BE2C (cell line): ENCODE measurements at regions not wholly inside any gene's neighbourhood (a gene's known extent, or its start where the extent isn't known, plus 50 kb on each side); places are given as distances from the start of the nearest gene placed in this dataset.

Experiments used
- DNase-seq: peaks from one replicate; pipeline ENCODE4 v3.0.0-alpha.2; 2020
- H3K27me3 ChIP-seq: fragments of 250-450 bp; sonication (Bioruptor Pico); 2 replicates; pipeline ENCODE4 v1.5.1; 2020; ENCODE audit warnings: mild to moderate bottlenecking
- H3K36me3 ChIP-seq: fragments of 250-450 bp; sonication (Bioruptor Pico); 2 replicates; pipeline ENCODE4 v1.5.1; 2020; ENCODE audit warnings: mild to moderate bottlenecking
- H3K4me1 ChIP-seq: fragments of 250-450 bp; sonication (Bioruptor Pico); 2 replicates; pipeline ENCODE4 v1.5.1; 2020
- H3K4me3 ChIP-seq: 2 replicates; pipeline ENCODE4 v1.5.1; 2011; ENCODE audit warnings: low read depth, low read length
- H3K9me3 ChIP-seq: fragments of 250-450 bp; sonication (Bioruptor Pico); 2 replicates; pipeline ENCODE4 v1.5.1; 2020
- CTCF ChIP-seq: IDR thresholded peaks from 2 replicates; pipeline ENCODE4 v1.5.1; 2012; ENCODE audit warnings: mild to moderate bottlenecking, low read depth, low read length

- Histone ChIP-seq H3K4me1 (0 out of 2 replicates have a peak, but pooled peaks cover 6% of the 10 kb centered on the region), H3K36me3 (no peaks in the 10 kb centered on the region), H3K4me3 (peak overlapping the region; percentile 16; the same call in 1 of the 2 replicates), H3K9me3 (no peaks in the 10 kb centered on the region), H3K27me3 (no peaks in the 10 kb centered on the region)
- DNase-seq = peak; percentile 63
- TF ChIP-seq CTCF = no peak
These were observed 678.5 kb upstream of the ANKRD30A start for GRCh38 chr10:36446881-36447280.

DNA sequence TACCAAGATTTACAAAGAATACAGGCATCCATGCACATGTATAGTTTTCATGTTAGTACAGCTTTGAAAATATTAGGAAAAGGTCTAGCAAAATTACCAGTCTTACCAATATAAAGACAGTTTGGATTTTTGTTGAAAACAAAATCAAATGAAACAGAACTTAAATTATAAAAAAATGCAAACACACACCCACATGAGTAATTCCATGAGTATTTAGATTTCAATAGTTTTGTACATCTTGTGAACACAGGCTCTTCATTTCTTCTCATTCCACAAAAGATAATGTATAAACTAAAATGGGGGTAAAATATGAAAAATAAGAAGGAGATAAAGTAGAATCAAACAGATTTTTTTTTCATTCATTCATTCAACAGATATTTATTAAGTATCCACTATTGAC is 682.2 kb upstream of the ANKRD30A start:
- Histone ChIP-seq H3K36me3 (no peaks in the 10 kb centered on the region), H3K4me3 (no peak overlapping the region), H3K27me3 (no peaks in the 10 kb centered on the region), H3K4me1 (no peaks in the 10 kb centered on the region), H3K9me3 (no peaks in the 10 kb centered on the region)
- DNase-seq = no peak
- TF ChIP-seq CTCF = no peak

GRCh38 chr10:36441557-36441956 is 683.8 kb upstream of the ANKRD30A start:
- peak; percentile 8 for DNase-seq
- H3K27me3 ChIP-seq = no peaks in the 10 kb centered on the region
- H3K4me3 ChIP-seq = no peak overlapping the region
- no peaks in the 10 kb centered on the region for H3K9me3 ChIP-seq
- H3K36me3 ChIP-seq = no peaks in the 10 kb centered on the region
- no peak for TF ChIP-seq CTCF
- H3K4me1 ChIP-seq = no peaks in the 10 kb centered on the region

- no peak for TF ChIP-seq CTCF
- H3K36me3 ChIP-seq = no peaks in the 10 kb centered on the region
These were observed 684.9 kb upstream of the ANKRD30A start for GRCh38 chr10:36440539-36440938.

GRCh38 chr10:36437367-36437766 is 688.0 kb upstream of the ANKRD30A start:
- H3K4me1 ChIP-seq = no peaks in the 10 kb centered on the region
- H3K36me3 ChIP-seq = no peaks in the 10 kb centered on the region
- H3K4me3 ChIP-seq = no peak overlapping the region
- no peak for DNase-seq
- H3K9me3 ChIP-seq = no peaks in the 10 kb centered on the region
- no peak for TF ChIP-seq CTCF
- H3K27me3 ChIP-seq = no peaks in the 10 kb centered on the region

More at GRCh38 chr10:36440539-36440938, 684.9 kb upstream of the ANKRD30A start:
- no peaks in the 10 kb centered on the region for H3K4me1 ChIP-seq
- H3K4me3 ChIP-seq = no peak overlapping the region
- no peaks in the 10 kb centered on the region for H3K27me3 ChIP-seq
- no peak for DNase-seq
- H3K9me3 ChIP-seq = no peaks in the 10 kb centered on the region

GRCh38 chr10:36428507-36428906 is 696.9 kb upstream of the ANKRD30A start:
- DNase-seq = no peak
- H3K4me1 ChIP-seq = no peaks in the 10 kb centered on the region
- no peaks in the 10 kb centered on the region for H3K36me3 ChIP-seq
- H3K27me3 ChIP-seq = no peaks in the 10 kb centered on the region
- no peak for TF ChIP-seq CTCF
- no peak overlapping the region for H3K4me3 ChIP-seq
- no peaks in the 10 kb centered on the region for H3K9me3 ChIP-seq
